GM21390 (cell line): ENCODE measurements at regions not wholly inside any gene's neighbourhood (a gene's known extent, or its start where the extent isn't known, plus 50 kb on each side); places are given as distances from the start of the nearest gene placed in this dataset.
"Not testable (repeated sequence)": the region's sequence is repeated elsewhere in the genome, so short reads cannot be mapped to it uniquely, and the experiment has no call there.

Source experiments
- ATAC-seq: cut with Tn5 transposase; IDR thresholded peaks from one replicate; pipeline ENCODE4 v1.9.1; 2021; ENCODE audit not compliant: unreplicated experiment

DNA sequence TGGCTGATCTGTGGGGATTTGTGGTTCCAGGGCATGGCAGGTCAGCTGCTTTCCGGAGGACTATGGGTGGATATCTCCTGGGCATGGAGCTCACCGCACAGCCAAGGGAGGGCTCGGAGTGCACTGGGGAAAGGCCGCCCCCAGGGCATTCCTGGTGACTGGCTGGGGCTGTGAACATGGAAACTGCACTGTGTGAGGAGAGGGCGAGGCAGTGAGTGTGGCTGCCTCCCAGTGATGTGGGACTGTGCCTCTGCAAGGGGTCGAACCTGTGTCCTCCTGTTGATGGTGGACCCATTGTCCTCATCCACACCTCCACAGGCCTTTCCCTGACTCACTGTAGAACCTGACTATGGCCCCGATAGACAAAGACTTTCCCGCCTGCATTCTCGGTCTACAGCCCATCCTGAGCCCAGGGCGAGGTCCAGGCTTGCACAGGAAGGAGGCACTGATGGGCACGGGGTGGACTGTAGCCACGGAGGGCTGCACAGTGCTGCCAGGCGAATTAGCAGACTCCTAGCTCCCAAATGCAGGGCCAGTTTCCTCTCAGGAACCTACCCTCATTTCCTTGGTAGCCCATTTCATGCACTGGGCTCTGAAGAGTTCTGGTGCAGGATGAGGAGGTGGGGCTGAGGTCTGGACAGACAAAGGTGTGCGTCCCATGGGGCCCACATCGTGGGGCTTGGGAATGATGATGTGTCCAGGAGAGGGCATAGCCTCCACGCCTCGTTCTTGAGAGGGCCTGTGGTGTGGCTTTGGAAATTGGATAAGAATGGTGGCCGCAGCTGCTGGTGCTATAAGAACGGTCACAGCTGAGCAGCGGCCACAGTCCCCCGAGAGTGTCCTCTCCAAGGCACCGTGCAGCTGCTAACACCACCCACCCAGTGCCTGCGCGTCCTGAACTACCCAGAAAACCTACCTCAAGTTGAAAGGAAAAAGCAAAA lies 415.1 kb downstream of the TMEM121 start:
- ATAC-seq = no peak

DNA sequence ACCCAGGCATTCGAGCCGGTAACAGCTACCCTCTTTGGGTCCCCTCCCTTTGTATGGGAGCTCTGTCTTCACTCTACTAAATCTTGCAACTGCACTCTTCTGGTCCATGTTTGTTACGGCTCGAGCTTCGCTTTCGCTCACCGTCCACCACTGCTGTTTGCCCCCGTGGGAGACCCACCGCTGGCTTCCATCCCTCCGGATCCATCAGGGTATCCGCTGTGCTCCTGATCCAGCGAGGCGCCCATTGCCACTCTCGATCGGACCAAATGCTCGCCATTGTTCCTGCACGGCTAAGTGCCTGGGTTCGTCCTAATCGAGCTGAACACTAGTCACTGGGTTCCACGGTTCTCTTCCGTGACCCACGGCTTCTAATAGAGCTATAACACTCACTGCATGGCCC lies 416.3 kb downstream of the TMEM121 start:
- not testable (repeated sequence) for ATAC-seq

DNA sequence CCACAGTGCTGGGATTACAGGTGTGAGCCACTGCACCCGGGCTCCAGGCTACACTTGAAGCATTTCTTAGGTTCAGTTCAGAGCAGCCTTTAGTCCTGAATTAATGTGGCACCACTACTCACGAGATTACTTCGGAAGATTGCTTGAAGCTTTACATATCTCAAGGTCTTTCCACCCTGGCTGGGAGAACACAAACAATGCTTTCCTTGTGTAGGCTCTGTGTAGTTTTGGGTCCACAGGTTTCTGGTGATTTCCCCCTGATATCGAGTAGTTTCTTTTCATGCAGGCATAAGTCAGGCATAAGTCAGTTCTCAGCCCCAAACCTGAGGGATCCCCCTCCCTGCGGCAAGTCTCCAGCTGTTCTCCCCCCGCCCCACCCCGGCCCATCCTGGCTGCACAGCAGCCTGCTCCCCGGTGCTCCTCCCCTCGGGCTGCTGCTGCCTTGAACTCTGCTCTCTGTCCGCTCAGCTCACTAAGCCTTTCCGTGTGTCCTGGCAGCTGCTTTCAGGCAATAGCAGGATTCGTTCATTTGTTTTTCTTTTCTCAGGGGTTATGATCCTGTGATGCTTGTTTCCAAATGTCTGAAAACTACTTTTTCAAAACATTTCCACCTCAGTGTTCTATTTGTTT lies 417.7 kb downstream of the TMEM121 start:
- no peak for ATAC-seq

DNA sequence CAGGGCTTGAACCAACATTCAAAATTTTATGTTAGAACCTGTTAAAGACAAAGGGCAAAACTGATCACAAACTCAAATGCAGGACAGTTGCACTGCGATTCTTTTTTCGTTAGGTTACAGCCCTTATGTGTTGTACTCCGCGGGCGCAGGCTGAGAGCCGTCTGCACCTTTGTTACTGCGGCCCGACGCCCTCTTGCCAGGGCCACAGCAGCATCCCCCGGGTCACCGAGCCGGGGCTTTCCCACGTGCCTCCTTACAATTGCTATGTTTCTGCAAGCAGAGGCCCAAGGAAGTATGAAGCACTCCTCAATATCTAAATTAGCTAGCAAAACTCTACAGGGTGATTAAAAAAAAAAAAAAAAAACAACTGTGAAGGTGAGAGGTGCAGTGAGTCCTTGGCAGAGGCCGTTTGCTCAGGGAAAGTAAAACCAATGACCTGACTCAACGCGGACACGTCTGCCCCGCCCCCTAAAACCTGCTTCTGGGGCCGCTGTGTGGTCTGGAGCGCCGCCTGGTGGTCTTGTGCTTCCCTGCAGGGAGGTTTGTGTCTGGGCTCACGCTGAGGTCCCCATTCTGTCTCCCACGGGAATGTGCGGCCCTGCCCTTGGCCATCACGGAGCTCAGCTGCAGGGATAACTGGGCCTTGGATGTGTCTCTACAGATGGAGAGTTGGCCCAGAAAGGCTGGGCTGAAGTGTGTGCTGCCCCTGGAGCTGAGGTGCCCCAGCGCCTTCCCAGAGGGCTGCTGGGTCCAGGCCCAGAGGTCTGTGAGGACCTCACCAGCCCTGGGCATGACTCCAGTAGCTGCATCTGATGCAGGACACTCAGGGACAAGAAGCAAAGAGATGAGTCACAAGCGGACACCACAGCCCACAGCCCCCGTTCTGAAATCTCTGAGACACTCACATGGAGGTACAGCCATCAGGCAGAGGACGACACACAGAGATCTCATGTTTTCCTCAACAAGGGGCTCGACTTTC lies 418.5 kb downstream of the TMEM121 start:
- ATAC-seq = no peak

DNA sequence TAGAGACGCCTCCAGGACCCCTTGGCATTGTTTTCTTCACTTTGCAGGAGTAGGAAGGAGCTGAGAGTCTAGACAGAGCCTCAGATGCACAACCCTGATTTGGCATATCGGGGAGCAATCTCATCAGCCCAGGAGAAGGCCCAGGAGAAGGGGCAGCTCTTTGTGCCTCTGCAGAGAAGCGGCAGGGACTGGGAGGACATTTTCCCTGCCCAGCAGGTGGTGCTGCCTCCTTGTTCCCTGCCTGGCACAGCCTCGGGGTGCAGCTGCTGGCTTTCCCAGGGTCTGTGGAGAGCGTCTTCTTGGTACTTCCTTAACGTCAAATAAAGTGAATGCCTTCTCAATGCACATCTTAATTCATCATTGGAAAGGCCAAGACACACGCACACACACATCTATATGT lies 419.5 kb downstream of the TMEM121 start:
- ATAC-seq = no peak

DNA sequence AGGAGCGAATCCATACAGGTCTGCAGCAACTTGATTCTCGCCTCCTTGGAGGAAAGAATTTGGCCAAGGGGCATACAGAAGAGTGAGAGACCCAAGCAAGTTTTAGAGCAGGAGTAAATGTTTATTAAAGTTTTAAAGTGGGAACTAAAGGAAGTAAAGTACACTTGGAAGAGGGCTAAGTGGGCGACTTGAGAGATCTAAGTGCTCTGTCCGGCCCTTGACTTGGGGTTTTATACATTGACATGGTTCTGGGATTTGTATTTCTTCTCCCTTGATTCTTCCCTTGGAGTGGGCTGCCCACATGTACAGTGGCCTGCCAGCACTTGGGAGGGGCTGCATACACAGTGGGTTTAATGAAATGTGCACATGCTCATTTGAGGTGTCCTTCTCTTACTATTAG lies 421.2 kb downstream of the TMEM121 start:
- no peak for ATAC-seq

DNA sequence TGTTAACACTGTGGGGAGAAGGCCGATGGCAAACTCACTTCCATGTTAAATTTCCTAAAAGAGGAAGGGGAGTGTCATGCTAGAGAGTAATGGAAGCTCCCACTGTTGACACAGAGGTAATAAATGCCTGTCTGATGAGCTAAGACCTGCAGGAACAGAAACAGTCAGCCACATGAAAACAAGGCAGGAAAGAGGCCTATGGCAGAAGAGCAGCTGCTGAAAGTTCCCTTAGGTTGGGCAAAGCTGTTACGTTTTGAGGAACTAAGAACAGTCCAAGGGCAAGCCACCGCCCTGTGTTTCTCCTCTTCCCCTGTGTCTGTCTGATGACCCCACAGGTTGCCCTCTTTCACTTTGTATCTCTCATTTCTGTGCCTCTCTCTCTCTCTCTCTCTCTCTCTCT lies 422.6 kb downstream of the TMEM121 start:
- not testable (repeated sequence) for ATAC-seq

DNA sequence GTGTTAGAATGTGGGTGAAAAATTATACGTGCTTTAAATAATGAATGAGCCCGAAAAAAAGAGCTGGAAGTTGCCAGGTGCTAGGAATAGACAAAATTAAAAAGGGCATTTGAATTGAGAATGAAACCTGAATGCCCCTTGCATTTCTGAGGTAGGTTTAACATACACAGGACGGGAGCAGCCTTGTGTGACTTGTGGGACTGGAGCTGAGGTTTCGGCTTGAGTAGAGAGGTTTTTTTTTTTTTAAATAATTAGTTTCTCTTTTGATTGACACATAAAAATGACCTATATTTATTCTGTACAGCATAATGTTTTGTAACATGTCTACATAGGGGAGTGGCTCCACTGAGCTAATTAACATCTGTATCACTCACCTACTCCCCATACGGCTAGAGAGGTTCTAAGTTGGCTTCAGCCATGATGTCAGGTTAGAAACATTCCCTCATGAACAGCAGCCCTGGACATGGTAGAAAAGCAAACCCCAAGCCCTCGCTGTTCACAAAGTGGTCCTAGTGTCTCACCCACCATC lies 424.0 kb downstream of the TMEM121 start:
- ATAC-seq = not testable (repeated sequence)

DNA sequence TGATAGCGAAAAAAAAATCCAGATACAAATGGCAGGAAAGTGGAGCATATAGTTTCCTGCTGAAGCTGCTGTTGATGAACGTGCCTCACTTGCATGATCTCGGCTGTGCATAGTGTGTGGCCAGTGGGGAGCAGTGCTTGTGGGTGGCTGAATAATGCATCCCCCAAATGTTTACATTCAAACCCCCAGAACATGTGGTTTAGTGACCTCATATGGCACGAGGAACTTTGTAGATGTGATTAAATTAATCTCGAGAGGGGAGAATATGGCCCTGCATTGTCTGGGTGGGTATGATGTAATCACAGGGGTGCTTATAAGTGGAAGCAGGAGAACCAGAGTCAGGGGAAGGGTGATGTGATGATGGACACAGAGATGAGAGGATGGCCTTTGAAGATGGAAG lies 425.0 kb downstream of the TMEM121 start:
- no peak for ATAC-seq

DNA sequence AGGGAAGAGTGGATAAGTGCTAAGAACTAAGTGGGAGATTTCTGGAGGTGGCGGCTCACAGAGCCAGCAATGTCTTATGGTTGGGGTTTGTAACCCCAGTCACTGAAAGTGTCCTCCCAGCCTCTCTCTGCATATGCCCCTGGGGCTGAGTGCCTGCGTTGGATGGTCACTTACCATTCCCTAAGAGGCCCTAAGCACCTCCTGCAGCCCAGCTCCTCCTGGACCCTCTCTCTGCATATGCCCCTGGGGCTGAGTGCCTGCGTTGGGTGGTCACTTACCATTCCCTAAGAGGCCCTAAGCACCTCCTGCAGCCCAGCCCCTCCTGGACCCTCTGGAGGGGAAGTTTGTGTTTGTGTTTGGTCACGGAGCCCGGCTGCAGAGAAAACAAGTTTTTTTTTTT lies 425.8 kb downstream of the TMEM121 start:
- no peak for ATAC-seq

DNA sequence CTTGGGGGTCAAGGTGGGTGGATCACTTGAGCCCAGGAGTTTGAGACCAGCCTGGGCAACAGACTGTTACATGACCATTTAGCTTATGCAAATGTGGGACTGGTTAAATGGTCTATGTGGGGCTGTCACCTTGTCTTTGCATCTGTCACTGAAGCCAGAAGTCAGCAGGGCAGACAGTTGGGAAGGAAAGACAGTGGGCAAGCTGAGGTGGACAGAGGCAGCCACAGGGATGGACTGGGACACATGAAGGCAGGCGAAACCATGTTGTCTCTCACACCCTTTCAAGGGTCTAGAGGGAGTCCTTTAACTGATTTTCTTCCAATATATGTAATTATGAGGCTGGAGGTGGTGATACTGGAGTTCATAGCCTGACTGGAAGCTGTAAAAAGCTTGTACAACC lies 426.4 kb downstream of the TMEM121 start:
- no peak for ATAC-seq

DNA sequence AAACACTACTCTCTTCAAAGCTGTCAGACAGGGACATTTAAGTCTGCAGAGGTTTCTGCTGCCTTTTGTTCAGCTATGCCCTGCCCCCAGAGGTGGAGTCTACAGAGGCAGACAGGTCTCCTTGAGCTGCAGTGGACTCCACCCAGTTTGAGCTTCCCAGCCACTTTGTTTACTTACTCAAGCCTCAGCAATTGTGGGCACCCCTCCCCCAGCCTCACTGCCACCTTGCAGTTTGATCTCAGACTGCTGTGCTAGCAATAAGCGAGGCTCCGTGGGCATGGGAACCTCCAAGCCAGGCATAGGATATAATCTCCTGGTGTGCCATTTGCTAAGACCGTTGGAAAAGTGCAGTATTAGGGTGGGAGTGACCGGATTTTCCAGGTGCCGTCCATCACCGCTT lies 435.2 kb downstream of the TMEM121 start:
- not testable (repeated sequence) for ATAC-seq

DNA sequence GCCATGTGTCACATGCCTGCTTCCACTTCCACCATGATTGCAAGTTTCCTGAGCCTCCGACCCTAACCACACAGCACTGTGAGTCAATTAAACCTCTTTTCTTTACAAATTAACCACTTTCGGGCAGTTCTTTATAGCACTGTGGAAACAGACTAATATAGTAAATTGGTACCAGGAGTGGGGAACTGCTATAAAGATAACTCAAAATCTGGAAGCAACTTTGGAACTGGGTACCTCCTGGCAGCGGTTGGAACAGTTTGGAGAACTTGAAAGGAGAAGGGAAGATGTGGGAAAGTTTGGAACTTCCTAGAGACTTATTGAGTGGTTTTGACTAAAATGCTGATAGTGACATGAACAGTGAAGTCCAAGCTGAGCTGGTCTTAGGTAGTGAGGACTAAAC lies 436.1 kb downstream of the TMEM121 start:
- no peak for ATAC-seq

DNA sequence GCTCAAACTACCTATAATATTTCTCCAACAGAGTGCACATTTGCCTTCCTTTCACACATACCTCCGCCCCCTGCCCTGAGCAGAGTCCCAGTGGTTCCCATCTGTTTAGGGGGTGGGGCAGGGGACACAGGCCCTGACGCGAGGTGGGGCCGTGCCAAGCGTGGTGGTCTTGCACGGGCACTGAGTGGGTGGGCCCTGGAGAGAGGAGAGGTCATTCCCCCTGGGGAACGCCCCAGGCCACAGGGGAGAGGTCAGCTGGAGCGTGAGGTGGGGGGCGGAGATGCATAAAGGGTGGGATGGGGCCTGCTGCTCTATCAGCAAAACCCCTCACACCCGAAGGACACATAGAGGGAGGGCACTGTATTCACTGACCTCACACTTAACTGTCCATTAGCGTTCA lies 441.9 kb downstream of the TMEM121 start:
- ATAC-seq = no peak

DNA sequence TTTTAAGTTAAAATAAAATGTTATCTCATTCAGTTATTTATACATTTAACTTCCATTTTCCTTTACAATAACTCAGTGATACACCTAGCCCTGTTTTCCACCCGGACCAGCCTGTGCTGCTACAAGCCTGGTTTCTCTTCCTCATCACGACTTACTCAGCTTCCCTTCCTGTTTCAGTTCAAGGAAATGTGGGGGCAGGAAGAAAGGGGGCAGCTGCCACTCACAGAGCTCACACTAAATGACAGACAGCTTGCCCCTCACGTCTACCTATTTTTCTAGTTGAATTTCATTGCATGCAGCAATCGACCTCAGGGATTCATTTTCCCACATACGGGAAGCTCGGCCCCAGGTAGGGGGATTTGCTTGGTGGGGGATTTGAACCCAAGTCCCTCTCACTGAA lies 442.6 kb downstream of the TMEM121 start:
- ATAC-seq = not testable (repeated sequence)

DNA sequence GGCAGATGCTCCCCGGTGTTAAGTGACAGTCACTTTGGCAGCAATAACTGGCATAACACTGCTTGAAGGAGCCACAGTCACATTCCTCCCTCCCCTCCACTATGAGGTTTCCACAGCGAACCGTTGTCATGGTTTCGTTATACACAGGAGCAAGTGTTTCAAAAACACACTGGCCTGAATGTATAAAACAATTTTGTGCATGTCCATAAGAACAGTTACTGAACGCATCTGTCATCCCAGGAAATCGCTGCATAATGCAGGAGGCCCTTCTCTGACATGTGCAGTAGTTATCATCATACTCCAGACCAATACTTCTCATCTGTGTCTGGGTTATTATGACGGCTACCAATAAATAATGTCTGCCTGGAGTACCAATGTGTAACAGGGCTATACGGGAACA lies 444.4 kb downstream of the TMEM121 start:
- not testable (repeated sequence) for ATAC-seq

DNA sequence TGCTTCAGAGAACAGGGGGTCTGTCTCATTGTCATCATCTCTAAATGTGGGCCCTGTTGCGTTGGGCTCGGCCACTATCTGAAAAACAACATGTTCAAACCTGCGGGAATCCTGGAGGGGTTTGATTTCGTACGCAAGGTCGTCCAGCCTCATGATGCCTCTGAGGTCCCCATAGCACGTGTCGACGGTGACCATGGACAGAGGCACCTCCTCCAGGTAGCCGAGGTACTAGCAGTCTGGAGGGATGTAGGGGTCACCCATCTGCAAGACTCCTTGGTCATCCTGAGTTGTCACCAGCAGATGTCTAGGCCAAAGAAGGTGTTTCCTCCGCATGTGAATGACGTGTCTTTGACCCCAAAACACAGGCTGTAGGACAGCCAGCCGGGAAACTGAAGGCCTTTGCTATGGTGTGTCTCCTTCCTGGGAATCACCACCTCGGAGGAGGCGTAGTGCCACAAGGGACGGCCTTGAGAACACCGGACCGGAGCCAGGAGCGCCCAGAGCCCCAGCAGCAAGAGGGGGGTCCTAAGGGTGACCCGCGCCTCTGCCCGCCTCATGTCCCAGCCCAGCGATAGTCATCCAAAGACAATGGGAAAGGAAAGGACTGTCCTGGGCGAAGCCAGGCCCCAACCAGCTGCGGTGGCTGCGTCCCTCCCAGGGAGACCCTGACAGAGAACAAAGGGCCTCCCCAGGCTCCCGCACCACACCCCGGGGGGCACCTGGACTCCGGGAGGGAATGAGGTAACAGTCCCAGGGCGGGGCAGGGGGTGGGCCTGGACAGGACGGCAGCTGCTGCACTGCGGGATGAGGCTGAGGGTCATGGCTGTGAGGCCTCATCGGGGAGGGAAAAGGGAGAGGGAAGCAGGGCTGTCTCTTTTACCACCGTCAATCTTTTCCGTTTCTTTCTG lies 445.5 kb downstream of the TMEM121 start:
- no peak for ATAC-seq

DNA sequence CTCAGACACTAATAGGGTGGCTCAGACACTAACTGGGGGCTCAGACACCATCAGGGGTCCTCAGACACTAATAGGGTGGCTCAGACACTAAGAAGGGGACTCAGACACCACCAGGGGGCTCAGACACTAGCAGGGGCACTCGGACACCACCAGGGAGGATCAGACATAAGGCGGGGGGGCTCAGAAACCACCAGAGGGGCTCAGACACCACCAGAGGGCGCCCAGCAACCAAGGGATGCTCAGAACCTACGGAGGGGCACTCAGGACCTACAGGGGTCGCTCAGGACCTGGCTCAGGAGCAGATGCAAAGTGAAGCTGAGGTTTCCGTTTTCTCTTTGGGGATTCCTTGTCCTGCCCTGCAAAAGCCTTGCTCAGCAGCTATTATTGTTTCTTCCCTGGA lies 448.5 kb downstream of the TMEM121 start:
- no peak for ATAC-seq

DNA sequence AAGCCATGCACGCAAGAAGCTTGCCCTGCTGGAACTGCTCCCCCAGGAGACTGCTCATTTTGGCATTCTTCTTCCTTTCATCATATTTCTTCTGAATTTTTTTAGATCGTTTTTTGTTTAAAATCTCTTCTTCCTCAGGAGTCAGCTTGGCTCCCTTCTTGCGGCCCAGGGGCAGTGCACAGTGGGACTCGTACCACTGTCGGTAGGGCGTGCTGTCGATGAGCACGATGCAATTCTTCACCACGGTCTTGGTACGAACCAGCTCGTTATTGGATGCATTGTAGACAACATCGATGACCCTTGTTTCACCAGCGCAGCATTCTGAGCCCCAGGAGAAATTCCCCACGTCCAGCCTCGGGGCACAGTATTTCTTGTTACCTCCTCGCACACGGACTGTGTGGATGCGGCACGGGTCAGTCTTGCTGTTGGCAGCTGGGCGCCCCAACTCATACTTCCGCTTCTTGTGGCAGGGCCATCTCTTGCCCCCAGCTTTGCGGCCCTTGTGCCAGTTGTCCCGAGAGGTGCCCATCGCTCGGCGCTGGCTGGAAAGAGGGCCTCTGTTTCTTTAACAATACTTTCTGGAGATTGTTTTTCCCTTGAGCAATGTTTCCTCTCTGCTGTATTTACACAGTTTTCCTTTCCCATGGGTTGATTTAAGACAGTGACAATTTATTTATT lies 452.4 kb downstream of the TMEM121 start:
- ATAC-seq = no peak
